Globus pallidus (tissue), 1 donor: ENCODE measurements at regions not wholly inside any gene's neighbourhood (a gene's known extent, or its start where the extent isn't known, plus 50 kb on each side); places are given as distances from the start of the nearest gene placed in this dataset.
"Not testable (repeated sequence)": the region's sequence is repeated elsewhere in the genome, so short reads cannot be mapped to it uniquely, and the experiment has no call there.

Experiments
- DNase-seq: peaks from one replicate; pipeline ENCODE4 v3.0.0-alpha.2; 2015; ENCODE audit warnings: low spot score

DNA sequence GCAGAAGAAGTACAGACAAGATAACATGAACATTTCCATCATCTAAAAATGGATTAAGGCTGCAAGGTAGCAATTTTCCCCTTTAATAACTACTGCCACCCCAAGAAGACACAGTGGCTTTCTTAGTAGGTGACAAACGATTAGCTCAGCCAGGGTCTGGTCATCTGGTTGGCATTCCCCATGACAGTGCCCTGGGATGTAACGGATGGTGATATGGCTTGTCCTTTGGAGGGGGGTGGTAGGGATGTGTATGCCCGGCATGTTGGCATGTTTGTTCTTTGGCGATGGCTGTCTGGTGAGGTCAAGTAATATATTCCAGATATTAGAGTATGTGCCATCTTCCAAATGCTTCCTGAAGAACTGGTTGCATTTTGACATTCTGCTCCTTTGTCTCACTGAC, 135.6 kb upstream of the ZNF536 start:
- DNase-seq, result no peak

- DNase-seq, result no peak
These were observed 135.0 kb upstream of the ZNF536 start for GRCh38 chr19:30237140-30237539.

DNA sequence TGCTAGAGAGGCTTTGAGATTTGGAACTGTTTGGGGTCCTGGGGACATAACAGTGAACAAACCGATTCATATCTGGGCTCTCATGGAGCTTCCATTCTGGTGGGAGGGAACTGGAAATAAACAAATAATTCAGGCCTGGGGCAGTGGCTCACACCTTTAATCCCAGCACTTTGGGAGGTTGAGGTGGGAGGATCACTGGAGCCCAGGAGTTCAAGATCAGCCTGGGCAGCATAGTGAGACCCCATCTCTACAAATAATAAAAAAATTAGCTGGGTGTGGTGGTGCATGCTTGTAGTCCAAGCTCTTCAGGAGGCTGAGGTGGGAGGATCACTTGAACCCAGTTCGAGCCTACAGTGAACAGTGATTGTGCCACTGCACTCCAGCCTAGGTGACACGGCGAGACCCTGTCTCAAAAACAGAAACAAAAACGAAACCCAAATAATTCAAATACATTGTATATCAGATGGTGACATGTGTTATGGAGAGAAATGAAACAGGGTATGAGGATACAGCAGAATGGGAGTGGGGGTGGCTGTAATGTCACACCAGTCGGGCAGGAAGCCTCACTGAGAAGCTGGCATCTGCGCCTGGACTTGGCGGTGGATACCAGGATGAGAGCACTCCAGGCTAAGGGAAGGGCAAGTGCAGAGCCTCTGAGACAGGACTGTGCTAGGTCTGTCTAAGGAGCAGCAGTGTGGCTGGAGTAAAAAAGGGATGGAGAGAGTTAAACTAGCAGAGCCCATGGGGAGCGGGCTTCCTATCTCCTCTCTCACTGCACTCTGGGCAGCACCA, 131.1 kb upstream of the ZNF536 start:
- no peak for DNase-seq

GRCh38 chr19:30244533-30244932, 127.7 kb upstream of the ZNF536 start:
- DNase-seq, result no peak

- DNase-seq, result no peak
These were observed 126.7 kb upstream of the ZNF536 start for GRCh38 chr19:30245401-30246039.

GRCh38 chr19:30249911-30250310, 122.3 kb upstream of the ZNF536 start:
- DNase-seq, result no peak

DNA sequence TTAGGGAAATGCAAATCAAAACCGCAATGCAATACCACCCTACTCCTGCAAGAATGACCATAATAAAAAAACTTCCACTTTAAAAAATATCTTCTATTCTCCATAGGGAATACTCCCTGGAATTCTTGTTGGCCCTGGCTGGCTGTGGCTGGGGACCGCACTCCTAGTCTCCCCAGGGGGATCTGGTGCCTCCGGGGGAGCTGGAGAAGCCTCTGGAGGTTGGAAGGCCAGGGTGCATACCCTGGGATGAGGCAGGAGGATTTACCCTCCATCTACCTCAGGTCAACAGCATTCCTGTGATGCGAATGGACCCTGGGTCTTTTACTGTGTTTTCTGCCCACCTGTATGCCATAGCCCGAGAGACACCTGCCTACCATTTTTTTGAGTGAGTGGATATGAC, 120.0 kb upstream of the ZNF536 start:
- DNase-seq, result no peak

DNA sequence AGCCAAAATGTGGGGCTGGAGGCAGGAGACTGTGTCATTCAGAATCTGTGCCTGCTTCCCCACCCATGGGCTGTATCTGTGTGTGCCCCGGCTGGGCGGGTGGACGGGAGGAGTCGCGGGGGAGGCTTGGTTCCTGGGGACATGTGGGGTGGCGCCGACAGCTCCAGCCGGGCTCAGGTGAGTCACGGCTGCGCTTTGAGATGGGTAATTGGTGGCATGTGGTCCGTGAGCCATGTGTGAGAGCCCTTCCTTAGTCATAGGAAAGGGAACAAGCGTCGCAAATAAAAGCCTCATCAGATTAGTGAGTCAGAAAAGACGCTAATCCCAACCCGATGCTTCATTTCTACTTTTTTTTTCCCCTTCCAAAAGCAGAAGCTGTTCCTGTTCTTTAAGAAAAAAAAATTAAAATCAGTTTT, 118.6 kb upstream of the ZNF536 start:
- no peak for DNase-seq

DNA sequence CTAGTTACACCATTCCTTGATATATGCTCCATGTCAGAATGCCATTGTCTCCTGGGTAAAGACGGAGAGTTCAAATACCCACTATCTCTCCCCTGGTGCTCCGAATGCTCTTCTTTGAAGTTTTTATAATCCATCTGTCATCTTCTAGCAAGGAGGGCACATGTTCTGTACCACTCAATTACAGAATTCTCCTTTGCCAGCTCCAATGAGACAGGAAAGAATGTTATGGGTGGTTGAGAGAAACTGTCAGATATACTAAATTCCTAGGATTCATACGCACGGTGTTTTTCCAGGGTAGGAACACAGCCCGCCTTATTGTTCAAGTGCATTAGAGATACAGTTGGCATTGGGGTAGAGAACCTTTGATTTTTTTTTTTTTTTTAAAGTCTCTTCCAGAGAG, 118.0 kb upstream of the ZNF536 start:
- DNase-seq, result no peak

GRCh38 chr19:30254789-30255188, 117.4 kb upstream of the ZNF536 start:
- DNase-seq, result no peak

- no peak for DNase-seq
These were observed 116.2 kb upstream of the ZNF536 start for GRCh38 chr19:30255791-30256495.

GRCh38 chr19:30256496-30256850, 115.7 kb upstream of the ZNF536 start:
- no peak for DNase-seq

- DNase-seq, result no peak
These were observed 108.3 kb upstream of the ZNF536 start for GRCh38 chr19:30263830-30264381.

DNA sequence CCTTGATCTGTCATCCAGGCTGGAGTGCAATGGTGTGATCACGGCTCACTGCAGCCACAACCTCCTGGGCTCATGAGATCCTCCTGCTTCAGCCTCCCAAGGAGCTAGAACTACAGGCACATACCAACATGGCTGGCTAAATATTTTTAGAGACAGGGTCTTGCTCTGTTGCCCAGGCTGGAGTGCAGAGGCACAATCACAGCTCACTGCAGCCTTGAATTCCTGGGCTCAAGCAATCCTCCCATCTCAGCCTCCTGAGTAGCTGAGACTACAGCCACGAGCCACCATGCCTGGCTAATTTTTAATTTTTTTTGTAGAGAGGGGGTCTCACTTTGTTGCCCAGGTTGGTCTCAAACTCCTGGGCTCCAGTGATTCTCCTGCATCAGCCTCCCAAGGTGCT, 106.3 kb upstream of the ZNF536 start:
- DNase-seq, result not testable (repeated sequence)

- no peak for DNase-seq
These were observed 105.5 kb upstream of the ZNF536 start for GRCh38 chr19:30266687-30267086.

GRCh38 chr19:30267332-30267731, 104.9 kb upstream of the ZNF536 start:
- DNase-seq, result no peak

GRCh38 chr19:30268601-30269000, 103.6 kb upstream of the ZNF536 start:
- no peak for DNase-seq

GRCh38 chr19:30269638-30270037, 102.5 kb upstream of the ZNF536 start:
- no peak for DNase-seq

GRCh38 chr19:30271816-30272215, 100.4 kb upstream of the ZNF536 start:
- no peak for DNase-seq

- no peak for DNase-seq
These were observed 99.6 kb upstream of the ZNF536 start for GRCh38 chr19:30272554-30272953.

DNA sequence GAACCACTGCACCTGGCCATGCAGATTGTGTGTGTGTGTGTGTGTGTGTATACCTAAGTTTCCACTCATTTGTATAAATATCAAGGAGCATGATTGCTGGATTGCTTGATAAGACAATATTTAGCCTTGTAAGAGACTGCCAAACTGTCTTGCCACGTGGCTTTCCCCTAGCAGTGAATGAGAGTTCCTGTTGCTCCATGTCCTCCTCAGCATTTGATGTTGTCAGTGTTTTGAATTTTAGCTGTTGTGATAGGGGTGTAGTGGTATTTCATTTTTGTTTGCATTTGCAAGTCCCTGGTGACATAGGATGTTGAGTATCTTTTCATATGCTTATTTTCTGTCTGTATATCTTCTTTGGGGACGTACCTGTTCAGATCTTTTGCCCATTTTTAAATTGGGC, 99.0 kb upstream of the ZNF536 start:
- no peak for DNase-seq

GRCh38 chr19:30274987-30275386, 97.2 kb upstream of the ZNF536 start:
- no peak for DNase-seq
